Gastrocnemius medialis (tissue), 4 donors: ENCODE measurements at regions not wholly inside any gene's neighbourhood (a gene's known extent, or its start where the extent isn't known, plus 50 kb on each side); places are given as distances from the start of the nearest gene placed in this dataset.

ENCODE experiments used
- POLR2A ChIP-seq, 2 donors: fragments of 450-650 bp; IDR thresholded peaks; one replicate each; pipeline ENCODE4 v1.6.1; 2017; ENCODE audit warnings: antibody characterized with exemption in 2 of 2, mild to moderate bottlenecking in 2 of 2, moderate library complexity in 2 of 2
- TF ChIP-seq, protein P1 (sequence below), 5 experiments: fragments of 450-650 bp in 3 of 5; fragments of 200-600 bp in 2 of 5; sonication (generic) in 2 of 5; IDR thresholded peaks in 4 of 5; conservative IDR thresholded peaks in 1 of 5; 1 replicate in 4 of 5; 2 replicates in 1 of 5; pipeline ENCODE4 v1.5.1; 2016 to 2019; ENCODE audit warnings: antibody characterized with exemption in 5 of 5, mild to moderate bottlenecking in 3 of 5, moderate library complexity in 3 of 5

DNA sequence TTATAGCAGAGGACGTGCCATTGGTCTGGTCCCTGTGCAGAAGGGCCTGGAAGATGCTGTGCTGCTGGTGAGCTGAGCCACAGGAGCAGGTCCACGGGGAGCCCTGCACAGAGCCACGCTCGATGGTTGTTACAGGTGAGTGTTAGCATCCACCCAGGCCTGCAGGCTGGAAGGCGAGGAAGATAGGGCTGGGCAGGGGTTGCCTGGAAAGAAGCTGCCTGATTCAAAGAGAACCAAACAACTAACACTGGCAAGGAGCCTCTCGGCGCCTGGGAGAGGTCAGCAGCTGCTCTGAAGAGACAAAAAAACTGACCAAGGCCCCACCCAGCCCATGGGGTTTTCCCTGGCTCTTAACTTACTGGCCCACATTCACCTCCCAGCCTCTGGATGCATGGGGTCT is 160.2 kb downstream of the MED10 start:
- TF ChIP-seq, protein P1, sequence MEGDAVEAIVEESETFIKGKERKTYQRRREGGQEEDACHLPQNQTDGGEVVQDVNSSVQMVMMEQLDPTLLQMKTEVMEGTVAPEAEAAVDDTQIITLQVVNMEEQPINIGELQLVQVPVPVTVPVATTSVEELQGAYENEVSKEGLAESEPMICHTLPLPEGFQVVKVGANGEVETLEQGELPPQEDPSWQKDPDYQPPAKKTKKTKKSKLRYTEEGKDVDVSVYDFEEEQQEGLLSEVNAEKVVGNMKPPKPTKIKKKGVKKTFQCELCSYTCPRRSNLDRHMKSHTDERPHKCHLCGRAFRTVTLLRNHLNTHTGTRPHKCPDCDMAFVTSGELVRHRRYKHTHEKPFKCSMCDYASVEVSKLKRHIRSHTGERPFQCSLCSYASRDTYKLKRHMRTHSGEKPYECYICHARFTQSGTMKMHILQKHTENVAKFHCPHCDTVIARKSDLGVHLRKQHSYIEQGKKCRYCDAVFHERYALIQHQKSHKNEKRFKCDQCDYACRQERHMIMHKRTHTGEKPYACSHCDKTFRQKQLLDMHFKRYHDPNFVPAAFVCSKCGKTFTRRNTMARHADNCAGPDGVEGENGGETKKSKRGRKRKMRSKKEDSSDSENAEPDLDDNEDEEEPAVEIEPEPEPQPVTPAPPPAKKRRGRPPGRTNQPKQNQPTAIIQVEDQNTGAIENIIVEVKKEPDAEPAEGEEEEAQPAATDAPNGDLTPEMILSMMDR (IDR thresholded peaks at IDR 0.05 in 4 of 5, conservative IDR thresholded peaks at IDR 0.05 in 1 of 5): no peak
- TF ChIP-seq POLR2A (IDR thresholded peaks at IDR 0.05): no peak
